ENCODE measurements at regions not wholly inside any gene's neighbourhood (a gene's known extent, or its start where the extent isn't known, plus 50 kb on each side); places are given as distances from the start of the nearest gene placed in this dataset.

DNA sequence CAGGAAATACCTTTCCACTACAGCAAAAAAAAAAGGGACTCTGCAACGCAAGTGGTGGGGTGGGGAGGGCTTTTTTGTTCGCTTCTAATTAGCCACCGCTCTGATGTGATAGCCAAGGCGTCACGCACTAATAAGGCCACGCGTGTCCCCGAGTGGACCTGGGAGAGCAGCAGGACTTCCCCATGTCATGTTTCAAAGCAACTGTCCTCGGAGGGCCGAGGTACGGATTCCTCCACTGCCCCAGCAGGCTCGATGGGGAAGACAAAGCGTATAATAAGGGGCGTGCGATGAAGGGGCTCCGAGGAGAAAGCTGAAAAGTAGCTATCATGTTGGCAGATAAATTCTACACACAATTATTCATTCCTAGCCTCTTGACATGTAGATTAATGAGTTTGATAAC is 179.7 kb upstream of the ZNF507 start:
- Histone ChIP-seq H4K20me1 (replicated peaks in 1 of 2; ENCODE audit: control insufficient read depth in 1 of 2, insufficient read depth in 2 of 2, low read length in 2 of 2) (no peaks in the 10 kb centered on the region), H3K4me1 (replicated peaks in 1 of 4; ENCODE audit: control insufficient read depth in 3 of 4, insufficient read depth in 4 of 4, low read length in 3 of 4) (no peaks in the 10 kb centered on the region), H3K27me3 (replicated peaks in 1 of 4; ENCODE audit: control insufficient read depth in 3 of 4, extremely low read depth in 1 of 4, insufficient read depth in 3 of 4, low read length in 3 of 4) (no peaks in the 10 kb centered on the region), H3K23me2 (ENCODE audit: low read depth, low read length) (no peaks in the 10 kb centered on the region), H3K23ac (ENCODE audit: insufficient read length) (no peak overlapping the region), H3K4ac (replicated peaks; ENCODE audit: insufficient read length, low read depth, low read length) (no peak overlapping the region), H3K4me3 (ENCODE audit: extremely low read depth in 1 of 4, insufficient read depth in 2 of 4, low read depth in 3 of 4, low read length in 4 of 4) (no peak overlapping the region), H2BK20ac (ENCODE audit: low read length) (no peak overlapping the region), H3K9me3 (ENCODE audit: insufficient read depth in 2 of 2, low read depth in 1 of 2, low read length in 1 of 2) (no peaks in the 10 kb centered on the region), H3K56ac (replicated peaks; ENCODE audit: insufficient read length, low read depth, low read length) (no peak overlapping the region), H4K8ac (ENCODE audit: extremely low read depth, insufficient read depth, low read length) (no peak overlapping the region), H2BK15ac (ENCODE audit: low read length) (no peak overlapping the region), H4K5ac (ENCODE audit: insufficient read length, low read depth, low read length) (no peak overlapping the region), H4K91ac (replicated peaks; ENCODE audit: insufficient read length, low read length) (no peak overlapping the region), H3K36me3 (ENCODE audit: control insufficient read depth in 2 of 4, insufficient read depth in 4 of 4, low read length in 3 of 4) (no peaks in the 10 kb centered on the region), H2BK12ac (ENCODE audit: low read depth, low read length) (no peak overlapping the region), H2AFZ (ENCODE audit: low read length) (no peak overlapping the region), H2BK120ac (replicated peaks; ENCODE audit: low read depth, low read length) (no peak overlapping the region), H3K14ac (ENCODE audit: insufficient read length) (no peak overlapping the region), H3K79me1 (ENCODE audit: low read depth, low read length) (no peaks in the 10 kb centered on the region), H3K27ac (ENCODE audit: low read depth, low read length) (no peak overlapping the region), H3K18ac (ENCODE audit: extremely low read depth, low read length) (no peak overlapping the region), H2AK5ac (ENCODE audit: low read depth, low read length) (no peak overlapping the region), H3K79me2 (ENCODE audit: control insufficient read depth in 1 of 2, insufficient read depth in 2 of 2, low read length in 2 of 2) (no peaks in the 10 kb centered on the region), H3K9ac (replicated peaks in 1 of 4; ENCODE audit: extremely low read depth in 1 of 4, low read depth in 3 of 4, low read length in 3 of 4) (no peak overlapping the region), H3K4me2 (ENCODE audit: insufficient read depth in 1 of 2, low read depth in 2 of 2, low read length in 2 of 2) (no peak overlapping the region), H2BK5ac (ENCODE audit: low read depth, low read length) (no peak overlapping the region)
- 91% methylated on average over 16 of the region's 16 CpGs; no CpG with 5 or more reads in 1 of the 2 experiments for WGBS, 2 experiments (ENCODE audit: extremely low coverage in 1 of 2, insufficient coverage in 1 of 2, insufficient read length in 1 of 2, insufficient replicate concordance in 2 of 2, low coverage in 1 of 2, low lambda C conversion rate in 2 of 2, missing lambda C conversion rate in 1 of 2)
- DNase-seq (ENCODE audit: low read depth in 1 of 2, low spot score in 2 of 2) (peak in 1 of 2 experiments; percentile 14), FAIRE-seq (no peak)
- ChIA-PET CTCF (ENCODE audit: partially characterized antibody) (interaction anchor here (0.5 to 1.0 kb wide), 2 partner anchors 9 to 865 kb away, joined by 3 read pairs; no protein-coding TSS in a partner anchor), POLR2A (ENCODE audit: partially characterized antibody) (no interaction called here)
- TF ChIP-seq BACH1 (IDR thresholded peaks at IDR 0.05; ENCODE audit: low read length) = no peak
- TF ChIP-seq YY1 (IDR thresholded peaks at IDR 0.05; ENCODE audit: low read depth, low read length) = no peak
- TF ChIP-seq BCL11A (IDR thresholded peaks at IDR 0.05; ENCODE audit: low read depth in 2 of 2, low read length in 2 of 2) = no peak
- TF ChIP-seq, protein P1, sequence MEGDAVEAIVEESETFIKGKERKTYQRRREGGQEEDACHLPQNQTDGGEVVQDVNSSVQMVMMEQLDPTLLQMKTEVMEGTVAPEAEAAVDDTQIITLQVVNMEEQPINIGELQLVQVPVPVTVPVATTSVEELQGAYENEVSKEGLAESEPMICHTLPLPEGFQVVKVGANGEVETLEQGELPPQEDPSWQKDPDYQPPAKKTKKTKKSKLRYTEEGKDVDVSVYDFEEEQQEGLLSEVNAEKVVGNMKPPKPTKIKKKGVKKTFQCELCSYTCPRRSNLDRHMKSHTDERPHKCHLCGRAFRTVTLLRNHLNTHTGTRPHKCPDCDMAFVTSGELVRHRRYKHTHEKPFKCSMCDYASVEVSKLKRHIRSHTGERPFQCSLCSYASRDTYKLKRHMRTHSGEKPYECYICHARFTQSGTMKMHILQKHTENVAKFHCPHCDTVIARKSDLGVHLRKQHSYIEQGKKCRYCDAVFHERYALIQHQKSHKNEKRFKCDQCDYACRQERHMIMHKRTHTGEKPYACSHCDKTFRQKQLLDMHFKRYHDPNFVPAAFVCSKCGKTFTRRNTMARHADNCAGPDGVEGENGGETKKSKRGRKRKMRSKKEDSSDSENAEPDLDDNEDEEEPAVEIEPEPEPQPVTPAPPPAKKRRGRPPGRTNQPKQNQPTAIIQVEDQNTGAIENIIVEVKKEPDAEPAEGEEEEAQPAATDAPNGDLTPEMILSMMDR (IDR thresholded peaks at IDR 0.05; ENCODE audit: control extremely low read depth in 1 of 3, insufficient read depth in 1 of 3, low read depth in 1 of 3, low read length in 3 of 3) = no peak
- TF ChIP-seq GABPA (IDR thresholded peaks at IDR 0.05; ENCODE audit: borderline replicate concordance, insufficient read depth, low read length) = no peak
